ENCODE measurements at regions not wholly inside any gene's neighbourhood (a gene's known extent, or its start where the extent isn't known, plus 50 kb on each side); places are given as distances from the start of the nearest gene placed in this dataset.

- H3K36me3 ChIP-seq (ENCODE audit: control insufficient read depth, insufficient read depth, low read length, severe bottlenecking), result no peaks in the 10 kb centered on the region
- H3K4me1 ChIP-seq (ENCODE audit: control insufficient read depth, insufficient read depth, low read length), result peaks cover 32% of the 10 kb centered on the region
- no peak overlapping the region for H3K9ac ChIP-seq (ENCODE audit: low read length)
- no peak overlapping the region for H3K4me3 ChIP-seq (ENCODE audit: low read length)
- DNase-seq (ENCODE audit: low read depth), result peak; percentile 48
- H3K27me3 ChIP-seq (replicated peaks; ENCODE audit: control insufficient read depth, insufficient read depth, low read length), result no peaks in the 10 kb centered on the region
- H3K9me3 ChIP-seq (ENCODE audit: control insufficient read depth, low read length), result no peaks in the 10 kb centered on the region
Observed at GRCh38 chr14:71688576-71688975, 243.7 kb upstream of the RGS6 start.

GRCh38 chr14:71690478-71690877 lies 241.8 kb upstream of the RGS6 start:
- Histone ChIP-seq H3K9me3 (ENCODE audit: control insufficient read depth, low read length) (no peaks in the 10 kb centered on the region), H3K9ac (ENCODE audit: low read length) (no peak overlapping the region), H3K27me3 (replicated peaks; ENCODE audit: control insufficient read depth, insufficient read depth, low read length) (no peaks in the 10 kb centered on the region), H3K4me1 (ENCODE audit: control insufficient read depth, insufficient read depth, low read length) (peaks cover 37% of the 10 kb centered on the region), H3K36me3 (ENCODE audit: control insufficient read depth, insufficient read depth, low read length, severe bottlenecking) (no peaks in the 10 kb centered on the region), H3K4me3 (ENCODE audit: low read length) (no peak overlapping the region)
- no peak for DNase-seq (ENCODE audit: low read depth)

- H3K9ac ChIP-seq (ENCODE audit: low read length), result no peak overlapping the region
- DNase-seq (ENCODE audit: low read depth), result no peak
- peaks cover 22% of the 10 kb centered on the region for H3K4me1 ChIP-seq (ENCODE audit: control insufficient read depth, insufficient read depth, low read length)
- no peaks in the 10 kb centered on the region for H3K9me3 ChIP-seq (ENCODE audit: control insufficient read depth, low read length)
- H3K36me3 ChIP-seq (ENCODE audit: control insufficient read depth, insufficient read depth, low read length, severe bottlenecking), result no peaks in the 10 kb centered on the region
- no peak overlapping the region for H3K4me3 ChIP-seq (ENCODE audit: low read length)
- H3K27me3 ChIP-seq (replicated peaks; ENCODE audit: control insufficient read depth, insufficient read depth, low read length), result no peaks in the 10 kb centered on the region
Observed at GRCh38 chr14:71692496-71692895, 239.7 kb upstream of the RGS6 start.

GRCh38 chr14:71693381-71693780 lies 238.8 kb upstream of the RGS6 start:
- DNase-seq (ENCODE audit: low read depth), result peak; percentile 79
- peaks cover 15% of the 10 kb centered on the region for H3K4me1 ChIP-seq (ENCODE audit: control insufficient read depth, insufficient read depth, low read length)

GRCh38 chr14:71694591-71695530 lies 237.4 kb upstream of the RGS6 start:
- H3K36me3 ChIP-seq (ENCODE audit: control insufficient read depth, insufficient read depth, low read length, severe bottlenecking), result no peaks in the 10 kb centered on the region
- no peaks in the 10 kb centered on the region for H3K27me3 ChIP-seq (replicated peaks; ENCODE audit: control insufficient read depth, insufficient read depth, low read length)
- no peak overlapping the region for H3K9ac ChIP-seq (ENCODE audit: low read length)
- no peak for DNase-seq (ENCODE audit: low read depth)
- no peaks in the 10 kb centered on the region for H3K9me3 ChIP-seq (ENCODE audit: control insufficient read depth, low read length)
- H3K4me3 ChIP-seq (ENCODE audit: low read length), result no peak overlapping the region
- peaks cover 20% of the 10 kb centered on the region for H3K4me1 ChIP-seq (ENCODE audit: control insufficient read depth, insufficient read depth, low read length)

More at GRCh38 chr14:71693381-71693780, 238.8 kb upstream of the RGS6 start:
- Histone ChIP-seq H3K27me3 (replicated peaks; ENCODE audit: control insufficient read depth, insufficient read depth, low read length) (no peaks in the 10 kb centered on the region), H3K9me3 (ENCODE audit: control insufficient read depth, low read length) (no peaks in the 10 kb centered on the region), H3K4me3 (ENCODE audit: low read length) (no peak overlapping the region), H3K36me3 (ENCODE audit: control insufficient read depth, insufficient read depth, low read length, severe bottlenecking) (no peaks in the 10 kb centered on the region), H3K9ac (ENCODE audit: low read length) (no peak overlapping the region)

GRCh38 chr14:71695611-71696350 lies 236.4 kb upstream of the RGS6 start:
- H3K9ac ChIP-seq (ENCODE audit: low read length), result no peak overlapping the region
- H3K36me3 ChIP-seq (ENCODE audit: control insufficient read depth, insufficient read depth, low read length, severe bottlenecking), result no peaks in the 10 kb centered on the region
- no peak for DNase-seq (ENCODE audit: low read depth)
- no peak overlapping the region for H3K4me3 ChIP-seq (ENCODE audit: low read length)
- no peaks in the 10 kb centered on the region for H3K27me3 ChIP-seq (replicated peaks; ENCODE audit: control insufficient read depth, insufficient read depth, low read length)
- no peaks in the 10 kb centered on the region for H3K9me3 ChIP-seq (ENCODE audit: control insufficient read depth, low read length)
- H3K4me1 ChIP-seq (ENCODE audit: control insufficient read depth, insufficient read depth, low read length), result peaks cover 24% of the 10 kb centered on the region

GRCh38 chr14:71698027-71698426 lies 234.2 kb upstream of the RGS6 start:
- Histone ChIP-seq H3K36me3 (ENCODE audit: control insufficient read depth, insufficient read depth, low read length, severe bottlenecking) (peaks cover 5% of the 10 kb centered on the region), H3K9me3 (ENCODE audit: control insufficient read depth, low read length) (no peaks in the 10 kb centered on the region), H3K4me3 (ENCODE audit: low read length) (no peak overlapping the region), H3K9ac (ENCODE audit: low read length) (no peak overlapping the region), H3K4me1 (ENCODE audit: control insufficient read depth, insufficient read depth, low read length) (peaks cover 24% of the 10 kb centered on the region), H3K27me3 (replicated peaks; ENCODE audit: control insufficient read depth, insufficient read depth, low read length) (no peaks in the 10 kb centered on the region)
- DNase-seq (ENCODE audit: low read depth), result no peak

- no peaks in the 10 kb centered on the region for H3K27me3 ChIP-seq (replicated peaks; ENCODE audit: control insufficient read depth, insufficient read depth, low read length)
- no peak overlapping the region for H3K9ac ChIP-seq (ENCODE audit: low read length)
- peaks cover 25% of the 10 kb centered on the region for H3K4me1 ChIP-seq (ENCODE audit: control insufficient read depth, insufficient read depth, low read length)
- no peaks in the 10 kb centered on the region for H3K9me3 ChIP-seq (ENCODE audit: control insufficient read depth, low read length)
- H3K4me3 ChIP-seq (ENCODE audit: low read length), result no peak overlapping the region
- DNase-seq (ENCODE audit: low read depth), result no peak
- H3K36me3 ChIP-seq (ENCODE audit: control insufficient read depth, insufficient read depth, low read length, severe bottlenecking), result peaks cover 5% of the 10 kb centered on the region
Observed at GRCh38 chr14:71698673-71699072, 233.6 kb upstream of the RGS6 start.

- no peak for DNase-seq (ENCODE audit: low read depth)
- Histone ChIP-seq H3K4me3 (ENCODE audit: low read length) (no peak overlapping the region), H3K36me3 (ENCODE audit: control insufficient read depth, insufficient read depth, low read length, severe bottlenecking) (peaks cover 5% of the 10 kb centered on the region), H3K27me3 (replicated peaks; ENCODE audit: control insufficient read depth, insufficient read depth, low read length) (no peaks in the 10 kb centered on the region), H3K9me3 (ENCODE audit: control insufficient read depth, low read length) (no peaks in the 10 kb centered on the region), H3K4me1 (ENCODE audit: control insufficient read depth, insufficient read depth, low read length) (peaks cover 24% of the 10 kb centered on the region), H3K9ac (ENCODE audit: low read length) (no peak overlapping the region)
Observed at GRCh38 chr14:71701990-71702389, 230.2 kb upstream of the RGS6 start.

- H3K27me3 ChIP-seq (replicated peaks; ENCODE audit: control insufficient read depth, insufficient read depth, low read length), result no peaks in the 10 kb centered on the region
- no peak overlapping the region for H3K4me3 ChIP-seq (ENCODE audit: low read length)
- no peak for DNase-seq (ENCODE audit: low read depth)
- no peaks in the 10 kb centered on the region for H3K9me3 ChIP-seq (ENCODE audit: control insufficient read depth, low read length)
- peaks cover 5% of the 10 kb centered on the region for H3K36me3 ChIP-seq (ENCODE audit: control insufficient read depth, insufficient read depth, low read length, severe bottlenecking)
- peaks cover 24% of the 10 kb centered on the region for H3K4me1 ChIP-seq (ENCODE audit: control insufficient read depth, insufficient read depth, low read length)
- H3K9ac ChIP-seq (ENCODE audit: low read length), result peak overlapping the region; percentile 2
Observed at GRCh38 chr14:71702786-71703185, 229.4 kb upstream of the RGS6 start.

GRCh38 chr14:71703477-71703876 lies 228.8 kb upstream of the RGS6 start:
- no peaks in the 10 kb centered on the region for H3K27me3 ChIP-seq (replicated peaks; ENCODE audit: control insufficient read depth, insufficient read depth, low read length)
- no peak for DNase-seq (ENCODE audit: low read depth)
- H3K9me3 ChIP-seq (ENCODE audit: control insufficient read depth, low read length), result no peaks in the 10 kb centered on the region
- H3K9ac ChIP-seq (ENCODE audit: low read length), result peak overlapping the region; percentile 2
- H3K4me3 ChIP-seq (ENCODE audit: low read length), result no peak overlapping the region
- peaks cover 5% of the 10 kb centered on the region for H3K36me3 ChIP-seq (ENCODE audit: control insufficient read depth, insufficient read depth, low read length, severe bottlenecking)
- peaks cover 24% of the 10 kb centered on the region for H3K4me1 ChIP-seq (ENCODE audit: control insufficient read depth, insufficient read depth, low read length)
